ENCODE measurements at regions not wholly inside any gene's neighbourhood (a gene's known extent, or its start where the extent isn't known, plus 50 kb on each side); places are given as distances from the start of the nearest gene placed in this dataset.

GRCh38 chr19:31693131-31693932 lies 344.1 kb upstream of the TSHZ3 start:
- DNase-seq (ENCODE audit: low read depth in 1 of 2, low spot score in 1 of 2), result no peak
- H3K27me3 ChIP-seq (ENCODE audit: insufficient read depth, poor library complexity, severe bottlenecking), result no peaks in the 10 kb centered on the region
- no peak for TF ChIP-seq GABPA (IDR thresholded peaks at IDR 0.05; ENCODE audit: low read depth)
- no peak for TF ChIP-seq REST (IDR thresholded peaks at IDR 0.05; ENCODE audit: insufficient replicate concordance, low read depth)
- TF ChIP-seq, protein P1, sequence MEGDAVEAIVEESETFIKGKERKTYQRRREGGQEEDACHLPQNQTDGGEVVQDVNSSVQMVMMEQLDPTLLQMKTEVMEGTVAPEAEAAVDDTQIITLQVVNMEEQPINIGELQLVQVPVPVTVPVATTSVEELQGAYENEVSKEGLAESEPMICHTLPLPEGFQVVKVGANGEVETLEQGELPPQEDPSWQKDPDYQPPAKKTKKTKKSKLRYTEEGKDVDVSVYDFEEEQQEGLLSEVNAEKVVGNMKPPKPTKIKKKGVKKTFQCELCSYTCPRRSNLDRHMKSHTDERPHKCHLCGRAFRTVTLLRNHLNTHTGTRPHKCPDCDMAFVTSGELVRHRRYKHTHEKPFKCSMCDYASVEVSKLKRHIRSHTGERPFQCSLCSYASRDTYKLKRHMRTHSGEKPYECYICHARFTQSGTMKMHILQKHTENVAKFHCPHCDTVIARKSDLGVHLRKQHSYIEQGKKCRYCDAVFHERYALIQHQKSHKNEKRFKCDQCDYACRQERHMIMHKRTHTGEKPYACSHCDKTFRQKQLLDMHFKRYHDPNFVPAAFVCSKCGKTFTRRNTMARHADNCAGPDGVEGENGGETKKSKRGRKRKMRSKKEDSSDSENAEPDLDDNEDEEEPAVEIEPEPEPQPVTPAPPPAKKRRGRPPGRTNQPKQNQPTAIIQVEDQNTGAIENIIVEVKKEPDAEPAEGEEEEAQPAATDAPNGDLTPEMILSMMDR (IDR thresholded peaks at IDR 0.05; ENCODE audit: insufficient read depth, low read length), result no peak
- no peak for TF ChIP-seq POLR2AphosphoS5 (IDR thresholded peaks at IDR 0.05; ENCODE audit: low read depth)
- TF ChIP-seq SPI1 (IDR thresholded peaks at IDR 0.05; ENCODE audit: borderline replicate concordance, low read depth), result no peak
- no peak overlapping the region for H3K4me3 ChIP-seq (replicated peaks; ENCODE audit: insufficient read depth, low read length)
- no peak overlapping the region for H3K27ac ChIP-seq (replicated peaks)

DNA sequence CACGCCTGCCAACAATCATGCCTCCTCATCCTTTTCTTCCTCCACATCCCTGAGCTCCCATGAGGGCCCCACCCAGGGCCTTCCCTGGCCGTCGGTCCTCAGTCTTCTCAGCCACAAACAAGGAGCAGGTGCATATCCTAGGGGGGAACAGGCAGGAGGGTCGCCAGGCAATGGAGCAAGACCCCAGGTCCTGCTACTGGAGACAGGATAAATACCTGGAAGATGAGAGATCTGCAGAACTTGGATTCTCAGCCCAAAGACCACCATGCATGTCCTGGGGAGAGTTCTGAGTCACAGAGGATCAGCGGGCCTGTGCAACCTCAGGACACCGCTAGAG lies 344.7 kb upstream of the TSHZ3 start:
- Histone ChIP-seq H3K4me3 (replicated peaks; ENCODE audit: insufficient read depth, low read length) (no peak overlapping the region), H3K27me3 (ENCODE audit: insufficient read depth, poor library complexity, severe bottlenecking) (no peaks in the 10 kb centered on the region), H3K27ac (replicated peaks) (no peak overlapping the region)
- no peak for DNase-seq (ENCODE audit: low read depth in 1 of 2, low spot score in 1 of 2)
- TF ChIP-seq POLR2AphosphoS5 (IDR thresholded peaks at IDR 0.05; ENCODE audit: low read depth) (no peak), REST (IDR thresholded peaks at IDR 0.05; ENCODE audit: insufficient replicate concordance, low read depth) (no peak), SPI1 (IDR thresholded peaks at IDR 0.05; ENCODE audit: borderline replicate concordance, low read depth) (no peak), GABPA (IDR thresholded peaks at IDR 0.05; ENCODE audit: low read depth) (no peak)
- TF ChIP-seq, protein P1 (IDR thresholded peaks at IDR 0.05; ENCODE audit: insufficient read depth, low read length), result no peak

DNA sequence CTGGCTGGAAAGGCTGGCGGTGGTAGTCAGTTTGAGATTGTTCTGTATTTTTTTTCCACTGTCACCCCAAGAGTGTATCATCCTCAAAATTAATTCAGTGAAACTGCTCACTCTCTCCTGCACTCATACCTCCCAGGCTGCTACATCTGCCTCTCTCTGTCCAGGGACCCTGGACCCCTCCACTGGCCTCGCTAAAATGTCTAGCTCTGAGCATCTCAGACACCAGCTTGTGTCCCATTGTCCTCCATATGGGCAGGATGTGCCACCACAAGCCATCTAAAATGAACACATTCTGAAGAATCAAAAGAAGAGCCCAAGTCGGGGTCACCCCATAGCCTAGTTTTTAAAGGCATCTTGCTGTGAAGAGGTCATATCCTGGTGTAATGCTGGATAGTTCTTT lies 345.5 kb upstream of the TSHZ3 start:
- Histone ChIP-seq H3K27ac (replicated peaks) (no peak overlapping the region), H3K27me3 (ENCODE audit: insufficient read depth, poor library complexity, severe bottlenecking) (no peaks in the 10 kb centered on the region), H3K4me3 (replicated peaks; ENCODE audit: insufficient read depth, low read length) (no peak overlapping the region)
- TF ChIP-seq POLR2AphosphoS5 (IDR thresholded peaks at IDR 0.05; ENCODE audit: low read depth) (no peak), GABPA (IDR thresholded peaks at IDR 0.05; ENCODE audit: low read depth) (no peak), SPI1 (IDR thresholded peaks at IDR 0.05; ENCODE audit: borderline replicate concordance, low read depth) (no peak), REST (IDR thresholded peaks at IDR 0.05; ENCODE audit: insufficient replicate concordance, low read depth) (no peak)
- TF ChIP-seq, protein P1 (IDR thresholded peaks at IDR 0.05; ENCODE audit: insufficient read depth, low read length), result no peak
- DNase-seq (ENCODE audit: low read depth in 1 of 2, low spot score in 1 of 2), result no peak

All from HL-60 (cell line).